ENCODE measurements at regions not wholly inside any gene's neighbourhood (a gene's known extent, or its start where the extent isn't known, plus 50 kb on each side); places are given as distances from the start of the nearest gene placed in this dataset.

DNA sequence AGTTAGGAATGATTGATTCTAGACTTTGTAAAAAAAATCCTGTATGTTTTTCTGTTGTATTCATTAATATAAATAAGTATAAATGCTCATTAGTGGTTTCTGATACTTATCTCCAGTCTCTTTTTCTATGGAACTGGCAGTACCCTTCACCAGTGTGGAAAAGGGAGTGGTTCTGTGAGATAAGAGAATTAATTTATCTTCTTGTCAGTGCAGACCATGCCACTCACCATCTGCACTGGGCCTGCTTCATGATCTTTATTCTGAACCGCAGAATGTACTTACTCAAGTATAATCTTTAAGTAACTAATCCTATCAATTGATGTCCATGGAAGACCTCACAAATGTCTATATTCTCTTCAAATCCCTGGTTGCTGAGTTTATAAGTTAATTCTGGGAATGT lies 836.1 kb upstream of the CDH8 start:
- H3K4me3 ChIP-seq (ENCODE audit: low read depth, low read length) = no peak overlapping the region
- no peak for DNase-seq (ENCODE audit: low read depth)
- TF ChIP-seq, protein P1, sequence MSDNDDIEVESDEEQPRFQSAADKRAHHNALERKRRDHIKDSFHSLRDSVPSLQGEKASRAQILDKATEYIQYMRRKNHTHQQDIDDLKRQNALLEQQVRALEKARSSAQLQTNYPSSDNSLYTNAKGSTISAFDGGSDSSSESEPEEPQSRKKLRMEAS (IDR thresholded peaks at IDR 0.05; ENCODE audit: low read depth, low read length) = no peak
- TF ChIP-seq POLR2A (IDR thresholded peaks at IDR 0.05; ENCODE audit: extremely low read depth, insufficient read length) (no peak), MYC (IDR thresholded peaks at IDR 0.05; ENCODE audit: low read depth, low read length) (no peak)
- TF ChIP-seq, protein P2, sequence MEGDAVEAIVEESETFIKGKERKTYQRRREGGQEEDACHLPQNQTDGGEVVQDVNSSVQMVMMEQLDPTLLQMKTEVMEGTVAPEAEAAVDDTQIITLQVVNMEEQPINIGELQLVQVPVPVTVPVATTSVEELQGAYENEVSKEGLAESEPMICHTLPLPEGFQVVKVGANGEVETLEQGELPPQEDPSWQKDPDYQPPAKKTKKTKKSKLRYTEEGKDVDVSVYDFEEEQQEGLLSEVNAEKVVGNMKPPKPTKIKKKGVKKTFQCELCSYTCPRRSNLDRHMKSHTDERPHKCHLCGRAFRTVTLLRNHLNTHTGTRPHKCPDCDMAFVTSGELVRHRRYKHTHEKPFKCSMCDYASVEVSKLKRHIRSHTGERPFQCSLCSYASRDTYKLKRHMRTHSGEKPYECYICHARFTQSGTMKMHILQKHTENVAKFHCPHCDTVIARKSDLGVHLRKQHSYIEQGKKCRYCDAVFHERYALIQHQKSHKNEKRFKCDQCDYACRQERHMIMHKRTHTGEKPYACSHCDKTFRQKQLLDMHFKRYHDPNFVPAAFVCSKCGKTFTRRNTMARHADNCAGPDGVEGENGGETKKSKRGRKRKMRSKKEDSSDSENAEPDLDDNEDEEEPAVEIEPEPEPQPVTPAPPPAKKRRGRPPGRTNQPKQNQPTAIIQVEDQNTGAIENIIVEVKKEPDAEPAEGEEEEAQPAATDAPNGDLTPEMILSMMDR (IDR thresholded peaks at IDR 0.05; ENCODE audit: low read depth, low read length) = no peak

DNA sequence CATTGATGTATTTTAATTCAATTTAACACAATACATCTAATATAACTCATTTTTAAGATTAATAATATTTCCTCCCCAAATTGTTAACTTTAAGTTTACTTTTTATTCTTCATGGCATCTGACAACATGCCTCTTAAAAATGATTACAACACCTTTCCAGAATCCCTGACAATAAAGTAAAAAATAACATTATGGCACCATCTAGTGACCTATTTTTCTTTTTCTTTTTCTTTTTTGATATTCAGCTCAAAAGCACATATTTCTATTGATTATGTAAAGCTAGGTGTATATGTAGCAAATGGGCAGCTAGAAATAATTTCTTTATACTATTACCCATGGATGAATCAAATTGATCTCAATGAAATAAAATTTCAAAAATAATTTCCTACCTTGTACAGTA lies 834.3 kb upstream of the CDH8 start:
- DNase-seq (ENCODE audit: low read depth) = peak; percentile 2
- TF ChIP-seq, protein P2 (IDR thresholded peaks at IDR 0.05; ENCODE audit: low read depth, low read length) = no peak
- TF ChIP-seq MYC (IDR thresholded peaks at IDR 0.05; ENCODE audit: low read depth, low read length) (no peak), POLR2A (IDR thresholded peaks at IDR 0.05; ENCODE audit: extremely low read depth, insufficient read length) (no peak)
- TF ChIP-seq, protein P1 (IDR thresholded peaks at IDR 0.05; ENCODE audit: low read depth, low read length) = no peak
- no peak overlapping the region for H3K4me3 ChIP-seq (ENCODE audit: low read depth, low read length)

DNA sequence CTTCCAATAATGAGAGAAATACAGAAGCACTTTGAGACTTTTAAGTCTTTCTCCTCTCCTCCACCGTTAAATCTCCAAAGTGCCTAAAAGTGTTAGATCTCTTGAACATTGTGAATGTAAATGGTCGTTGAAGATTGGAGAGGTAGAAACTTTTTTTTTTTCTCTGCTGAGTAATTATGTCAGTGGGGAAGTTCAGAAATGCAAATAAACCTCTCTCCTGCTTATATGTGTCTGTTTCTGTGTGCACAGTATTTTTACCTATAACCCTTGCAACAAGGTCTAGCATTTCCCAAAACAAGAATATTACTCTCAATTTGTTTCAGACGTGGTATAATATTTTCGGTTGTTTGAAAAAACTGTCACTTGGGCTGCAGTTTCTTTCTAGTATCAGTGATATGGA lies 833.6 kb upstream of the CDH8 start:
- DNase-seq (ENCODE audit: low read depth) = no peak
- TF ChIP-seq, protein P2 (IDR thresholded peaks at IDR 0.05; ENCODE audit: low read depth, low read length) = no peak
- TF ChIP-seq, protein P1 (IDR thresholded peaks at IDR 0.05; ENCODE audit: low read depth, low read length) = no peak
- no peak for TF ChIP-seq POLR2A (IDR thresholded peaks at IDR 0.05; ENCODE audit: extremely low read depth, insufficient read length)
- TF ChIP-seq MYC (IDR thresholded peaks at IDR 0.05; ENCODE audit: low read depth, low read length) = no peak
- no peak overlapping the region for H3K4me3 ChIP-seq (ENCODE audit: low read depth, low read length)

DNA sequence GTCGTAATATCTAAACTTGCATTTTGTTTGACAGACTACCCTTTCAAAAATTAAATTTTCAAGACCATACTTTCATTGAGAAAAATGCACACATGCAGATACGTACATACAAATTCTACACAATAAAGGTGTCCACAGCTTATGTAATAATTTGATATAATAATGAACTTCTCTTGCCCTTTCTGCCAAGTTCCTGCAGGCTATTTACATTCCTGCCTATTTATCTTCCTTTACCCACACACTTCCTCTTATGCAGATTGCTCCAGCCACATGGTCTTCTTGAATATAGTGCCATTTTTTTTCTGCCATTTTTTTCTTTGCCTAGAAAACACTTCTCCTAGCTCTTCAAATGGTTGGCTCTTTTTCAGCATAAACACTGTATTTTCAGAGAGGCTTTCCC lies 826.9 kb upstream of the CDH8 start:
- no peak overlapping the region for H3K4me3 ChIP-seq (ENCODE audit: low read depth, low read length)
- peak; percentile 2 for DNase-seq (ENCODE audit: low read depth)
- no peak for TF ChIP-seq POLR2A (IDR thresholded peaks at IDR 0.05; ENCODE audit: extremely low read depth, insufficient read length)
- TF ChIP-seq, protein P2 (IDR thresholded peaks at IDR 0.05; ENCODE audit: low read depth, low read length) = no peak
- no peak for TF ChIP-seq MYC (IDR thresholded peaks at IDR 0.05; ENCODE audit: low read depth, low read length)
- TF ChIP-seq, protein P1 (IDR thresholded peaks at IDR 0.05; ENCODE audit: low read depth, low read length) = no peak

DNA sequence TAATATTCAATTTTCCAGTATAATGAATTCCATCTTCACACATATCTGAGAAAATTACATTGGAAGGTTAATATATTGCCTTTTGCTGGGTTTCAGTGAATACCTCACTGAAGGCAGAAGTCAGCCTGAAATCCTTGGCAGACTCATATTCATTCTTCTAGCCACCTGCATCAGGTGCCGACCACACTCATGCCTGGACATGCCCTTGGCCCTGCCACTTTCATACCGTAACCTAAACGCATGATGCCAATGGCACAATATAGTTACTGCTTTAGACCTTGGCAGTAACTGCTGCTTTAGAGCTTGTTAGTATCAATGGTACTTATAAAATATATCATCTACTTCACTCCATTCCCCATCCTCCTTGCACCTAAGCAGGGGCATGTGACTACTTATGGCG lies 817.6 kb upstream of the CDH8 start:
- TF ChIP-seq, protein P2 (IDR thresholded peaks at IDR 0.05; ENCODE audit: low read depth, low read length) = no peak
- TF ChIP-seq MYC (IDR thresholded peaks at IDR 0.05; ENCODE audit: low read depth, low read length) = no peak
- no peak overlapping the region for H3K4me3 ChIP-seq (ENCODE audit: low read depth, low read length)
- no peak for DNase-seq (ENCODE audit: low read depth)

DNA sequence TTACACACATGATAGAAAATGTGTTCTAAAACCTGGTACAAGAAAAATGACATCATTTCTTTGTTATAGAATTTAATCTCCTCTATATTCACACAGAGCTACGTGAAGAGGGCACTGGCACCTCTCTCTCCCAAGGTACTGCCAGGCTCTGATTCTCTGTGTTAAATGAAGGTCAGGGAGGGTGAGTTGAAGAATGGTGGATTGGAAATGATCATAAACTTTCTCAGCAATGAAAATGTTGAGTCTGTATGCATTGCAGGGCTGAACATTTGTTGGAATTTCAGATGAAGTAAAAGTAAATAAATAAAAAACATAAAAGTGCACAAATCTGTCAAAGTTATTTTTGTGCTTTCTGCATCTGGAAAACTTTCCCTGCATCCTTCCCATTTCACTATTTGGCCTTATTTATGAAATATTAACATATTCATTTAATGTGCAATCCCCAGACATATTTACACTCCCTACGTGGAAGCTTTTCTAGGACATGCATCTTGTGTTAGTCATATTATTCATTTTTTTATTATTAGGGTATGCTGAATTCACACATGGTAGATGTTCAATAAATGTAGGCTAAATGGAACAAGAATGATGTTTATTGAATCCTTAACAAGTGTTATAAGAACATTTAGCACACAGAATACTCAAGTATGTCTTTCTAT lies 810.3 kb upstream of the CDH8 start:
- no peak for DNase-seq (ENCODE audit: low read depth)
- no peak overlapping the region for H3K4me3 ChIP-seq (ENCODE audit: low read depth, low read length)
- TF ChIP-seq POLR2A (IDR thresholded peaks at IDR 0.05; ENCODE audit: extremely low read depth, insufficient read length) (no peak), MYC (IDR thresholded peaks at IDR 0.05; ENCODE audit: low read depth, low read length) (no peak)
- TF ChIP-seq, protein P2 (IDR thresholded peaks at IDR 0.05; ENCODE audit: low read depth, low read length) = no peak
- TF ChIP-seq, protein P1 (IDR thresholded peaks at IDR 0.05; ENCODE audit: low read depth, low read length) = no peak
